KBM-7 (cell line): ENCODE measurements at regions not wholly inside any gene's neighbourhood (a gene's known extent, or its start where the extent isn't known, plus 50 kb on each side); places are given as distances from the start of the nearest gene placed in this dataset.
A peak's percentile ranks its signal among the peaks of the same experiment; 100 is the strongest.

Experiments
- DNase-seq: peaks from one replicate; pipeline ENCODE4 v3.0.0-alpha.2; 2015
- in situ Hi-C: fragments of 300-500 bp; cut with MboI; formaldehyde crosslinking; loops from 2 replicates; pipeline ENCODE4 v1.14.3; 2020; ENCODE audit warnings: low sequenced_read_pairs, low pct_unique_long_range_greater_than_20kb, mixed read lengths

DNA sequence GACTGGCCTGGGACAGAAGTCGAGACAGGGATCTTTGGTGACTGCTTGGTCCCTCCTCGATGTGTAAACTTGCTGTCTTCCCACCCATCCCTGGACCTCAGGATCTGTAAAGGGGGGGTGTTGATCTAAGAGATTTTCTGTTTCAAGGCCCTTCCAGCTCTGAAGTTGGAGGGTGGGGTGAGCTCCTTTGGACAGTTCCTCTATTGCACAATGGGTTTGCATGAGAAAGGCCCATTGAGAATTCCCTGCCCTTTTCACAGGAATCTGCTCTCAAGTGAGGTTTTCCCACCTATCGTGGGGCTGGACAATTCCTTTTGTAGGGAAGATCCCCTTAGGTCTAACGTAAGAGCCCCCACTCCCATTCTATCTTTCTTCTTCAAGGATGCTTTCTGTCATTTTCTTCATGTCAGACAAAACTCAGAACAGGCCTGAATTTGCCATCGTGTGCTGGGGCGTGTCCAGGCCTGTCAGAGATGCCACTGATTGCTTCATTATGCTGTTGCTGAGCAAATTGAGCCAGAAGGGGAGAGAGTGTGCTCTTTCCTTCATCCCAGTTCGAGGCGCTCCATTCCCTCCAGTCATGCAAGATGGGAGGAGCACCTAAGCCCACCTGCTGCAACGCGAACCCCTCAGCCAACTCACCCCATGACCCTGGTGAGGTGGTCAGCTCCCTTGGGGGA, 149.9 kb upstream of the IGSF21 start:
- no peak for DNase-seq
- in situ Hi-C loops: no loop called here

DNA sequence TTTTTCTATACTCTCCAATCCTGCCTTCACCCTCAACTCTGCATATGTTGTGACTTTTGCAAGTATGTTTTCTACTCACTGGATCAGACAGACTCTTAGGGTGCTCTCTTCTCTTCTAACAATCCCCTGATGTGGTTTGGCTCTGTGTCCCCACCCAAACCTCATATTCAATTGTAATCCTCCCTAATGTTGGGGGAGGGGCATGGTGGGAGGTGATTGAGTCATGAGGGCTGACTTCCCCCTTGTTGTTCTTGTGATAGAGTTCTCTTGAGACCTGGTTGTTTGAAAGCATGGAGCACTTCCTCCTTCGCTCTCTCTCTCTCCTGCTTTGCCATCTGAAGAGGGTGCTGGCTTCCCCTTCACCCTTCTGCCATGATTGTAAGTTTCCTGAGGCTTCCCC, 148.9 kb upstream of the IGSF21 start:
- in situ Hi-C loops: no loop called here
- DNase-seq: peak; percentile 4

GRCh38 chr1:17963513-17963912, 144.1 kb upstream of the IGSF21 start:
- DNase-seq: no peak
- in situ Hi-C loops: no loop called here

DNA sequence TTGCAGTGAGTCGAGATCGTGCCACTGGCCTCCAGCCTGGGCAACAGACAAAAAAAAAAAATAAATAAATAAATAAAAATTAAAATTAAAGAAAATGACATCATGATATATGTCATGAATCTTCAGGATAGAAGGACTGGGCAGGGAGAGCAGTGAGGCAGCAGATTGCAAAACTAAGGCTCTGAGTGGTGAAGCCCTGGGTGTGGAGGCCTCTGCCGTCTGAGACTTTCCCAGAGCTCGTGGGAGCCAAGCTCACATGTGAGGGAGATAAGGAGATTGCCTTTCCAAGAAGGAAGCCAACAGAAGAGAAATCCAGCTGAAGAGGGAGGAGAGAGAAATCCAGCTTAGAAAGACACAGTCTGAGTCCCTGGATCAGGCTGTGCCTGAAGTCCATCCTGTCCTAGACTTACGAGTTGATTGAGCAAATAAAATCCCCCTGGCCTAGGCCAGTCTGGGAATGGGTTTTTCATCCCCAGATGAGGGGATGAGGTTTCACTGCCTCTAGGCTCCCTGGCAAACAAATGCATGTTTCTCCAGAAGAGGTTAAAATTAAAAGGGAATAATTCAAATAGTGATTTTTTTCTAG, 142.0 kb upstream of the IGSF21 start:
- DNase-seq: no peak
- in situ Hi-C loops: no loop called here

DNA sequence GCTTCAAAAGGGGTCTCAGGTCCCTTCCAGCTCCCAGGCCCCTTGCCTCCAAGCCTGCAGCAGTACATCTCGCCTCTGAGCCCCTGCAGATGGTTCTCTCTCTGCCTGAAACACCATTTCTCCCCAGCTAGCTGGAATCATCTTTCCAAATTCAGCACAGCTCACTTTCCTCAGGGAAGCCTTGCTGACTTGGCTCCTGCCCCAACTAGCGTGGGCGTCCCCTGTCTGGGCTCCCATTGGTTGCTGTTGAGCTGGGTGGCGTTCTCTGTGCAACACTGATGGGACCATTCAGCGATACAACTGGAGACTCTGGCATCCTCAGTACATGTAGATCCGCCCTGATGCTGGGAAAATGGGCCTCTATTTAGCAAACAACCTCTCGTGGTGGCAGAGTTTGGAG, 141.3 kb upstream of the IGSF21 start:
- in situ Hi-C loops: no loop called here
- DNase-seq: no peak

DNA sequence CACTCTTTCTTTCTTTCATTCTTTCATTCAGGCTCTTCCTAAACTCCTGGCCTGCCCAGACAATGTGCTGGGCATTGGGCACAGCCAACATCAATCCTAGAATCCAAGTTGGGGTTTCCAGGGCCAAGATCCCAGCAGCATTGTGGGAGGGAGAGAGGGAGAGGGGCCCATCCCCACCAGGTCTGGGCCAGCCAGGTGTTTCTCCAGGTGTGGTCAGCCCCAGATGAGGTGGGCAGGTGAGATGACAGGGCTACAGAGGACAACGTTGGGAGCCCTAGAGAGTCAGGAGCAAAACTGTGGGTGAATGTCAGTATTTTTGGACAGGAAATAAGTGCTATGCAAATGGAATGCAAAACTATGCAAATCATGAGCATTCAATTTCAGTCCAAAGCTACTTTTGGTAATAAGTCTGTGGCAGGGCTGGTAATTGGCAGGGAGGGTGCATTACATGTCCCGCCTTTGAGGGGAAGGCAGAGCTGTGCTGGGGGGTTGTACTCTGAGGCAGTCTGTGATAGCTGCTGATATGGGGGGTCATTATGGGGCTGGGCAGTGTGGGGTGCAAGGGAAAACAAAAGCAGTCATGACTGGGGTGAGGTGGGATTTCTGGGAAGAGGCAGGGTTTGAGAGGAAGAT, 139.9 kb upstream of the IGSF21 start:
- DNase-seq: no peak
- in situ Hi-C loops: no loop called here

- in situ Hi-C loops: no loop called here
- DNase-seq: no peak
Measured at GRCh38 chr1:17970757-17971156, 136.8 kb upstream of the IGSF21 start.

- DNase-seq: no peak
- in situ Hi-C loops: no loop called here
Measured at GRCh38 chr1:17973694-17974093, 133.9 kb upstream of the IGSF21 start.

GRCh38 chr1:17976854-17977253, 130.7 kb upstream of the IGSF21 start:
- in situ Hi-C loops: no loop called here
- DNase-seq: no peak

DNA sequence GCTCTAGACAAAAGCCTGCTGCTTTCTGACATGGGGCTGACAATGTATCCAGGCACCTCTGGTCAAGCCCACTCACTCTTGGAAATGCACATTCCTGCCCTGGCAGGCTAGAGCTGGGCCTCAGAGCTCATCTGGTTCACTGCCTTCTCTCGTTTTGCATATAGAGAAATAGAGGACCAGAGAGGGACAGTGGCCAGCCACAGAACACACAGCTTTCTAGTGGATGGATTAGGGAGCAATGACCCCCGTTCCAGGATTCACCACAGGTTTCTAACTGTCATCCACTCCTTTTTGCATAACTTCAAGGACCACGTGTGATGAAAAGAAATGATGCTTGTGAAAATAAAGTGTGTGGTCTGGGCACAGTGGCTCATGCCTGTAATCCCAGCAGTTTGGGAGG, 129.6 kb upstream of the IGSF21 start:
- in situ Hi-C loops: no loop called here
- DNase-seq: no peak

DNA sequence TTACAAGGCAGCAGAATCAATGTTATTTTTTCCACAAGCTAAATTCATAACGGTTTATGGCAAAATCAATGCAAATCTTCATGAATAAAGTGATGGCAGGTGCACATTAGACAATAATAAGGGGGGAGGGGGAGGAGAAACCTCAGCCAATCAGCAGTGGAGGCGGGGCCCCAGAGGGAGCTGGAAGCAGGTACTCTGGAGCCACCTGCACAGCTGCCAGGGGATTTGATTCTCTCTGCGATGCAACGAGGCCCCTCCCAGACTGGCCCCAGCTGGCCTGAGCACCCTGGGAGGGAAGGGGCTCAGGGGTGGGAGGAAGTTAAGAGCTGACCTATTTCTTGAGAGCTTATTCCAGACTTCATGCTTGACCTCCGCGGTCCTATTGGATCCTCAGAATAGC, 127.8 kb upstream of the IGSF21 start:
- in situ Hi-C loops: no loop called here
- no peak for DNase-seq

DNA sequence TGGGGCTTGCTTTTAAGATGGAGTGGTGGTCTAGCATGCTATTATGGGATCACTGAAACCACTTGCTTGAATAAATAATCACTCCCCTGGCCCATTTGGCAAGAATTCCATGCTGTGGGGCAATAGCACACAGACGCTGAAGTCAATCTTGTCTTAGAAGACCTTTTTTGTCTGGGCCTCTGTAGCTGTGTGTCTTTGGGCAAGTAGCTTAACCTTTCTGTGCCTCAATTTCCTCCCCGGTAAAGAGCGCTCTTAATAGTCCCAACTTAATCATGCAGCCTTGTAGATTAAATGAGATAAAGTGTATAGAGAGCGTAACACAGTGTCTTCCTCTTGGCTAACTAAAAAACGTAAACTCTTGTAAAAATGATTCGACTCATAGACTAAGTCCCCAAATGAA, 125.4 kb upstream of the IGSF21 start:
- in situ Hi-C loops: no loop called here
- DNase-seq: no peak

DNA sequence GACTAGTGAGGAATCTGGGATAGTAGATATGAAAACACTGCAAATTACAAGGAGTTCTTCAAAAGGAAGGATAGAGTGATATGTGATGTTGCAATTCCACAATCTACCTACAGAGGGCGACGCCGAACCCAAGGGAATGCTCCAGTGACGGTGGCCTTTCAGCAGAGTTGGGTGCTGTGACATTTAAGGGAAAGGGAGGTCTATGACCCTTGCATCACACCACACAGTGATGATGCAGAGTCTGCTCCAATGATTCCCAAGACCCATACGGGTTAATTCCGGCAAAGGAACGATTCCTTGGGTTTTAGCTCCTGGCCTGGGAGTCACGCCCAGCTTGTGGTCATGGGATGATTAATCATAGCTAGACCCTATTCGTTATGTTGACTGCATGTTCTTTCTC, 123.0 kb upstream of the IGSF21 start:
- peak; percentile 27 for DNase-seq
- in situ Hi-C loops: no loop called here

- in situ Hi-C loops: no loop called here
- DNase-seq: no peak
Measured at GRCh38 chr1:17986156-17986555, 121.4 kb upstream of the IGSF21 start.

GRCh38 chr1:17990401-17990800, 117.2 kb upstream of the IGSF21 start:
- no peak for DNase-seq
- in situ Hi-C loops: no loop called here

DNA sequence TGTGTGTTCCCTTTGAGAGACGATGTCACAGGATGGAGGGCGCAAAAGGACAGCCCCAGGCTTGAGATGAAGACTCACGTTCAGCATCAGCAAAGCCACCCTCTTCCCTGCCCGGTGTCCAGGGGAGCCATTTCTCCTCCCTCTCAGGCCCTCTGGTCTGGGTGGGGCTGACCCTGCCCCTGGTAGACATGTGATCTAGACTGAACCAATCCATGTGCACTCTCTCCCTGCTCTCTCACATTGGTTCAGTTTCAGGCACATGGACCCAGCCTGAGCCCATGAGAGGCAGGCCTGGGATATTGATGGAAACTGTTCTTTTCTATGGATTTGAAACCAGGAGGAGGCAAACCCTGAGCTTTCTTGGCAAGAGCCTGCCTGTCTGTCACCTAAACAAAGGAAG, 115.6 kb upstream of the IGSF21 start:
- in situ Hi-C loops: no loop called here
- no peak for DNase-seq

GRCh38 chr1:17992800-17993199, 114.8 kb upstream of the IGSF21 start:
- in situ Hi-C loops: no loop called here
- DNase-seq: no peak

DNA sequence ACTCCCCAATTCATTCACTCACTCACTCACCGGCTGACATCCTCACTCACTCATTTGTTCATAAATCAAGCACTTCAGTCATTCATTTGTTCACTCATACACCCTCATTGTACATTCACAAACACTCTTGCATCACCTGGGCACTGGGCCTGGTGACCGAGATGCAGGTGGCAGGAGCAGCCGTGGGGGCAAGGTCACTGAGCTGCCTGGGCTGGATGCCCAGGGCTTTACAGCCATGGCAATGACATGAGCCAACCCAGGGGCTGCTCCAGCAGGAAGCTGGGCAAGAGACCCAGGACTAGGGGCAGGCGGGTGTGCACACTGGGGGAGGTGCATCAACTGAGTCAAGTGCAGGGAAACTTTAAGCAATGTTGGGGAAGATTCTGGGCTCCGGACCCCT, 113.6 kb upstream of the IGSF21 start:
- in situ Hi-C loops: no loop called here
- DNase-seq: no peak

DNA sequence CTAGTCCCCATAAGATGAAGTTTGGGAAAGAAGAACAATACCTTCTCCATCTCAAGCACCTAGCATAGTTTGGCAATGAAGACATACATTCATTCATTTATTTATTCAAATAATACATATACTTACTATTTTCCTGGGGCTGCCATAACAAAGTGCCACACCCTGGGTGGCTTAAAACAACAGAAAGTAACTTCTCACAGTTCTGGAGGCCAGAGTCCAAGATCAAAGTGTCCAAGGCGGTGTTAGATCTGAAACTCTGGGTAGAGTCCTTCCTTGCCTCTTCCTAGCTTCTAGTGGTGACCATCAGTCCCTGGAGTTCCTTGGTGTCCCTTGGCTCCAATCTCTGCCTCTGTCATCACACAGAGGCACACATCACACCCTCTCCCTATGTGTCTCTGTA, 112.1 kb upstream of the IGSF21 start:
- in situ Hi-C loops: no loop called here

DNA sequence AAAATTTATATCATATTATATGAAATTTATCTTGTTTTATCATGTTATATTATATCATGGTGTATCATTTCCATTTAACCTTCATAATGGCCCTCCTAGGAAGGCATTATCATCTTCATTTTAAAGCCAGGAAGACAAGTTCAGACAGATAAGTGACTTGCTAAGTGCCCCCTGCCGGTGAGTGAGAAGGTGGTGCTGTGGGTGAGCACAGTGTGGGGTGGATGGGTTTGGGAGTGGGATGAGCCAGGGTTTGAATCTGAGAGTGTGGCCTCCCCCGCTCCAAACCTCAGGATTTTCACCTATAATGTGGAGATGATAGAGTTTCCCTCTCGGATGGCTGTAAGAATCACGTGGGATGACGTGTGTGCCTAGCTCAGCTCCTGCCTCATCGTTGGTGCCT, 108.7 kb upstream of the IGSF21 start:
- no peak for DNase-seq
- in situ Hi-C loops: no loop called here

More for the DNA sequence above, 112.1 kb upstream of the IGSF21 start:
- no peak for DNase-seq

GRCh38 chr1:17999884-18000283, 107.7 kb upstream of the IGSF21 start:
- in situ Hi-C loops: no loop called here
- no peak for DNase-seq
